ENCODE measurements at regions not wholly inside any gene's neighbourhood (a gene's known extent, or its start where the extent isn't known, plus 50 kb on each side); places are given as distances from the start of the nearest gene placed in this dataset.

GRCh38 chr1:212212906-212213305 is 72.3 kb upstream of the PPP2R5A start:
- no peak for DNase-seq (ENCODE audit: extremely low read depth, insufficient read length)
- TF ChIP-seq CTCF (IDR thresholded peaks at IDR 0.05; ENCODE audit: insufficient read depth, low read length, poor library complexity, severe bottlenecking) = no peak
- no peaks in the 10 kb centered on the region for H3K36me3 ChIP-seq (ENCODE audit: control insufficient read depth, insufficient read depth, low read length)
- H3K4me3 ChIP-seq (replicated peaks; ENCODE audit: low read depth, low read length) = no peak overlapping the region
- no peaks in the 10 kb centered on the region for H3K27me3 ChIP-seq (replicated peaks; ENCODE audit: control insufficient read depth, insufficient read depth, low read length)

GRCh38 chr1:212213784-212214183 is 71.4 kb upstream of the PPP2R5A start:
- Histone ChIP-seq H3K36me3 (ENCODE audit: control insufficient read depth, insufficient read depth, low read length) (no peaks in the 10 kb centered on the region), H3K4me3 (replicated peaks; ENCODE audit: low read depth, low read length) (no peak overlapping the region), H3K27me3 (replicated peaks; ENCODE audit: control insufficient read depth, insufficient read depth, low read length) (no peaks in the 10 kb centered on the region)
- TF ChIP-seq CTCF (IDR thresholded peaks at IDR 0.05; ENCODE audit: insufficient read depth, low read length, poor library complexity, severe bottlenecking) = no peak
- DNase-seq (ENCODE audit: extremely low read depth, insufficient read length) = no peak

- no peaks in the 10 kb centered on the region for H3K27me3 ChIP-seq (replicated peaks; ENCODE audit: control insufficient read depth, insufficient read depth, low read length)
- no peak overlapping the region for H3K4me3 ChIP-seq (replicated peaks; ENCODE audit: low read depth, low read length)
- no peak for TF ChIP-seq CTCF (IDR thresholded peaks at IDR 0.05; ENCODE audit: insufficient read depth, low read length, poor library complexity, severe bottlenecking)
- no peak for DNase-seq (ENCODE audit: extremely low read depth, insufficient read length)
- no peaks in the 10 kb centered on the region for H3K36me3 ChIP-seq (ENCODE audit: control insufficient read depth, insufficient read depth, low read length)
Observed at GRCh38 chr1:212214325-212214724, 70.9 kb upstream of the PPP2R5A start.

- Histone ChIP-seq H3K36me3 (ENCODE audit: control insufficient read depth, insufficient read depth, low read length) (no peaks in the 10 kb centered on the region), H3K27me3 (replicated peaks; ENCODE audit: control insufficient read depth, insufficient read depth, low read length) (no peaks in the 10 kb centered on the region; the same call in 1 of the 2 replicates), H3K4me3 (replicated peaks; ENCODE audit: low read depth, low read length) (no peak overlapping the region)
- TF ChIP-seq CTCF (IDR thresholded peaks at IDR 0.05; ENCODE audit: insufficient read depth, low read length, poor library complexity, severe bottlenecking) = no peak
- no peak for DNase-seq (ENCODE audit: extremely low read depth, insufficient read length)
Observed at GRCh38 chr1:212215910-212216309, 69.3 kb upstream of the PPP2R5A start.

- no peak for TF ChIP-seq CTCF (IDR thresholded peaks at IDR 0.05; ENCODE audit: insufficient read depth, low read length, poor library complexity, severe bottlenecking)
- H3K27me3 ChIP-seq (replicated peaks; ENCODE audit: control insufficient read depth, insufficient read depth, low read length) = no peaks in the 10 kb centered on the region; the same call in 1 of the 2 replicates
- no peak overlapping the region for H3K4me3 ChIP-seq (replicated peaks; ENCODE audit: low read depth, low read length)
- no peak for DNase-seq (ENCODE audit: extremely low read depth, insufficient read length)
- H3K36me3 ChIP-seq (ENCODE audit: control insufficient read depth, insufficient read depth, low read length) = no peaks in the 10 kb centered on the region
Observed at GRCh38 chr1:212217633-212218032, 67.6 kb upstream of the PPP2R5A start.

GRCh38 chr1:212218065-212218464 is 67.1 kb upstream of the PPP2R5A start:
- Histone ChIP-seq H3K36me3 (ENCODE audit: control insufficient read depth, insufficient read depth, low read length) (no peaks in the 10 kb centered on the region), H3K4me3 (replicated peaks; ENCODE audit: low read depth, low read length) (no peak overlapping the region), H3K27me3 (replicated peaks; ENCODE audit: control insufficient read depth, insufficient read depth, low read length) (no peaks in the 10 kb centered on the region; the same call in 1 of the 2 replicates)
- no peak for TF ChIP-seq CTCF (IDR thresholded peaks at IDR 0.05; ENCODE audit: insufficient read depth, low read length, poor library complexity, severe bottlenecking)
- no peak for DNase-seq (ENCODE audit: extremely low read depth, insufficient read length)

All from GM06990 (cell line).